ENCODE measurements at regions not wholly inside any gene's neighbourhood (a gene's known extent, or its start where the extent isn't known, plus 50 kb on each side); places are given as distances from the start of the nearest gene placed in this dataset.

GRCh38 chr14:100438271-100438670 is 115.1 kb downstream of the SLC25A47 start:
- no peak for TF ChIP-seq CTCF (IDR thresholded peaks at IDR 0.05)
- no peak for DNase-seq (ENCODE audit: low spot score)
- no peak for ATAC-seq (ENCODE audit: low FRiP score)

GRCh38 chr14:100438678-100439592 is 115.8 kb downstream of the SLC25A47 start:
- DNase-seq (ENCODE audit: low spot score) (peak; percentile 40), ATAC-seq (ENCODE audit: low FRiP score) (peak; percentile 83)
- no peak for TF ChIP-seq CTCF (IDR thresholded peaks at IDR 0.05)

- DNase-seq (ENCODE audit: low spot score): no peak
- TF ChIP-seq CTCF (IDR thresholded peaks at IDR 0.05): no peak
- ATAC-seq (ENCODE audit: low FRiP score): peak; percentile 78
These were observed 116.6 kb downstream of the SLC25A47 start for GRCh38 chr14:100439781-100440180.

- DNase-seq (ENCODE audit: low spot score) (no peak), ATAC-seq (ENCODE audit: low FRiP score) (peak; percentile 66)
- TF ChIP-seq CTCF (IDR thresholded peaks at IDR 0.05): no peak
These were observed 117.1 kb downstream of the SLC25A47 start for GRCh38 chr14:100440207-100440631.

GRCh38 chr14:100440758-100441203 is 117.6 kb downstream of the SLC25A47 start:
- no peak for ATAC-seq (ENCODE audit: low FRiP score)
- TF ChIP-seq CTCF (IDR thresholded peaks at IDR 0.05): no peak

GRCh38 chr14:100441271-100441947 is 118.3 kb downstream of the SLC25A47 start:
- ATAC-seq (ENCODE audit: low FRiP score) (no peak), DNase-seq (ENCODE audit: low spot score) (no peak)
- TF ChIP-seq CTCF (IDR thresholded peaks at IDR 0.05): no peak

More at GRCh38 chr14:100440758-100441203, 117.6 kb downstream of the SLC25A47 start:
- no peak for DNase-seq (ENCODE audit: low spot score)

All from omental fat pad (tissue), 3 donors.